H9 (cell line): ENCODE measurements at regions not wholly inside any gene's neighbourhood (a gene's known extent, or its start where the extent isn't known, plus 50 kb on each side); places are given as distances from the start of the nearest gene placed in this dataset.

Experiments
- DNase-seq: peaks from one replicate; pipeline ENCODE4 v3.0.0-alpha.2; 2017
- H2AFZ ChIP-seq: one replicate; pipeline ENCODE4 v1.6.1; 2013; ENCODE audit warnings: mild to moderate bottlenecking, low read length, control low read depth, moderate library complexity
- H2AK5ac ChIP-seq: 2 replicates; pipeline ENCODE4 v1.6.1; 2013; ENCODE audit warnings: low read length, control low read depth, mixed read lengths; ENCODE audit not compliant: insufficient read length
- H2BK120ac ChIP-seq: one replicate; pipeline ENCODE4 v1.6.1; 2013; ENCODE audit warnings: low read depth, mild to moderate bottlenecking, low read length, control low read depth, inconsistent platforms; ENCODE audit not compliant: poor library complexity, severe bottlenecking
- H2BK12ac ChIP-seq: 2 replicates; pipeline ENCODE4 v1.6.1; 2013; ENCODE audit warnings: low read length, control low read depth, mixed read lengths, low read depth; ENCODE audit not compliant: insufficient read length
- H2BK15ac ChIP-seq: 2 replicates; pipeline ENCODE4 v1.6.1; 2013; ENCODE audit warnings: low read depth, low read length, control low read depth
- H2BK20ac ChIP-seq: one replicate; pipeline ENCODE4 v1.6.1; 2013; ENCODE audit warnings: low read depth, mild to moderate bottlenecking, low read length, control low read depth, inconsistent platforms; ENCODE audit not compliant: poor library complexity, severe bottlenecking
- H2BK5ac ChIP-seq: 2 replicates; pipeline ENCODE4 v1.6.1; 2013; ENCODE audit warnings: low read length, control low read depth, mixed read lengths; ENCODE audit not compliant: insufficient read length
- H3K14ac ChIP-seq: 2 replicates; pipeline ENCODE4 v1.6.1; 2013; ENCODE audit warnings: low read length, control low read depth; ENCODE audit not compliant: insufficient read depth
- H3K18ac ChIP-seq: 2 replicates; pipeline ENCODE4 v1.6.1; 2013; ENCODE audit warnings: low read depth, mild to moderate bottlenecking, mixed read lengths, low read length, control low read depth; ENCODE audit not compliant: insufficient read length
- H3K23ac ChIP-seq: 2 replicates; pipeline ENCODE4 v1.6.1; 2013; ENCODE audit warnings: low read length, control low read depth, mixed read lengths, low read depth; ENCODE audit not compliant: insufficient read length
- H3K23me2 ChIP-seq: 2 replicates; pipeline ENCODE4 v1.6.1; 2013; ENCODE audit warnings: low read depth, mild to moderate bottlenecking, mixed read lengths, low read length, control low read depth; ENCODE audit not compliant: insufficient read length, poor library complexity, severe bottlenecking
- H3K27ac ChIP-seq: 2 replicates; pipeline ENCODE4 v1.5.1; 2013; ENCODE audit warnings: low read length, control low read depth, mixed read lengths, low read depth; ENCODE audit not compliant: insufficient read length
- H3K27me3 ChIP-seq: 2 replicates; pipeline ENCODE4 v1.6.1; 2013; ENCODE audit warnings: low read length, control low read depth, inconsistent platforms; ENCODE audit not compliant: insufficient read depth
- H3K4ac ChIP-seq: 2 replicates; pipeline ENCODE4 v1.6.1; 2013; ENCODE audit warnings: low read depth, mild to moderate bottlenecking, control low read depth, inconsistent platforms, low read length, moderate library complexity
- H3K4me1 ChIP-seq: 2 replicates; pipeline ENCODE4 v1.6.1; 2013; ENCODE audit warnings: low read length, control low read depth, inconsistent platforms; ENCODE audit not compliant: insufficient read depth
- H3K4me2 ChIP-seq: 2 replicates; pipeline ENCODE4 v1.6.1; 2013; ENCODE audit warnings: low read length, control low read depth, mixed read lengths; ENCODE audit not compliant: insufficient read length, insufficient read depth
- H3K56ac ChIP-seq: 2 replicates; pipeline ENCODE4 v1.6.1; 2013; ENCODE audit warnings: low read depth, mild to moderate bottlenecking, mixed read lengths, low read length, control low read depth; ENCODE audit not compliant: insufficient read length
- H3K79me1 ChIP-seq: 2 replicates; pipeline ENCODE4 v1.6.1; 2013; ENCODE audit warnings: low read depth, mild to moderate bottlenecking, moderate library complexity, low read length, control low read depth, inconsistent platforms; ENCODE audit not compliant: insufficient read depth, poor library complexity, severe bottlenecking
- H3K79me2 ChIP-seq: 2 replicates; pipeline ENCODE4 v1.6.1; 2013; ENCODE audit warnings: low read length, control low read depth, inconsistent platforms; ENCODE audit not compliant: insufficient read depth
- H3K9ac ChIP-seq: 2 replicates; pipeline ENCODE4 v1.6.1; 2013; ENCODE audit warnings: low read length, control low read depth, mixed read lengths; ENCODE audit not compliant: insufficient read length; ENCODE audit errors: extremely low read depth
- H3K9me3 ChIP-seq: one replicate; pipeline ENCODE4 v1.6.1; 2013; ENCODE audit warnings: low read depth, low read length, inconsistent platforms; ENCODE audit not compliant: control insufficient read depth
- H3T11ph ChIP-seq: one replicate; pipeline ENCODE4 v1.6.1; 2013; ENCODE audit warnings: mild to moderate bottlenecking, low read length, control low read depth, inconsistent platforms
- H4K20me1 ChIP-seq: one replicate; pipeline ENCODE4 v1.6.1; 2013; ENCODE audit not compliant: control insufficient read depth, insufficient read length, insufficient read depth
- H4K5ac ChIP-seq: 2 replicates; pipeline ENCODE4 v1.6.1; 2013; ENCODE audit warnings: low read depth, mild to moderate bottlenecking, mixed read lengths, low read length, control low read depth; ENCODE audit not compliant: insufficient read length
- H4K8ac ChIP-seq: replicated peaks from 2 replicates; pipeline ENCODE4 v1.6.1; 2013; ENCODE audit warnings: low read length, control low read depth, mixed read lengths, low read depth; ENCODE audit not compliant: insufficient read length
- H4K91ac ChIP-seq: 2 replicates; pipeline ENCODE4 v1.6.1; 2013; ENCODE audit warnings: low read depth, mild to moderate bottlenecking, moderate library complexity, mixed read lengths, low read length, control low read depth; ENCODE audit not compliant: insufficient read length
- H3K27ac Mint-ChIP-seq, 3 experiments: 2 replicates in 2 of 3; 3 replicates in 1 of 3; pipeline ENCODE4 v1.8.0; 2020 to 2021; ENCODE audit warnings: mixed read lengths in 3 of 3, mild to moderate bottlenecking in 1 of 3, moderate library complexity in 1 of 3
- H3K27me3 Mint-ChIP-seq: 2 replicates; pipeline ENCODE4 v1.8.0; 2021; ENCODE audit warnings: low read depth, mild to moderate bottlenecking, moderate library complexity, mixed read lengths
- H3K36me3 Mint-ChIP-seq, 3 experiments: 2 replicates in 2 of 3; 3 replicates in 1 of 3; pipeline ENCODE4 v1.8.0; 2020 to 2021; ENCODE audit warnings: low read depth in 3 of 3, mixed read lengths in 3 of 3; ENCODE audit not compliant: insufficient read depth in 1 of 3
- H3K4me1 Mint-ChIP-seq, 2 experiments: 2 replicates each; pipeline ENCODE4 v1.8.0; 2020; ENCODE audit warnings: mixed read lengths in 2 of 2
- H3K4me3 Mint-ChIP-seq, 2 experiments: 2 replicates in 1 of 2; 3 replicates in 1 of 2; pipeline ENCODE4 v1.8.0; 2020 to 2021; ENCODE audit warnings: mild to moderate bottlenecking in 2 of 2, mixed read lengths in 2 of 2, moderate library complexity in 1 of 2
- H3K9me3 Mint-ChIP-seq, 2 experiments: 2 replicates in 1 of 2; 3 replicates in 1 of 2; pipeline ENCODE4 v1.8.0; 2020; ENCODE audit warnings: mild to moderate bottlenecking in 2 of 2, mixed read lengths in 2 of 2, moderate library complexity in 1 of 2
- CTCF ChIP-seq: fragments of 200-600 bp; sonication (generic); conservative IDR thresholded peaks from 3 replicates; pipeline ENCODE4 v1.8.0; 2021; ENCODE audit warnings: antibody characterized with exemption, mild to moderate bottlenecking

GRCh38 chr1:189206617-189207016 is 1271.0 kb downstream of the BRINP3 start:
- H3K79me1 ChIP-seq, result no peaks in the 10 kb centered on the region
- no peak overlapping the region for H2BK5ac ChIP-seq
- H3K9me3 Mint-ChIP-seq, result peaks cover 6 to 9% of the 10 kb centered on the region in 2 experiments; a peak in 3 of 5 replicates
- H2BK20ac ChIP-seq, result no peak overlapping the region
- H3K9me3 ChIP-seq, result no peaks in the 10 kb centered on the region
- no peak for TF ChIP-seq CTCF
- peaks cover 0 to 7% (median 0%) of the 10 kb centered on the region in 3 experiments; a peak in 3 of 7 replicates for H3K36me3 Mint-ChIP-seq
- H3K23ac ChIP-seq, result no peak overlapping the region
- no peak overlapping the region for H3T11ph ChIP-seq
- H3K14ac ChIP-seq, result no peak overlapping the region
- no peak overlapping the region for H3K4me3 Mint-ChIP-seq
- H3K18ac ChIP-seq, result no peak overlapping the region
- H3K23me2 ChIP-seq, result no peaks in the 10 kb centered on the region
- H2BK15ac ChIP-seq, result no peak overlapping the region
- H4K91ac ChIP-seq, result no peak overlapping the region
- H3K4ac ChIP-seq, result no peak overlapping the region
- no peak overlapping the region for H4K8ac ChIP-seq
- H3K27me3 ChIP-seq, result no peaks in the 10 kb centered on the region
- H2BK12ac ChIP-seq, result no peak overlapping the region
- no peak overlapping the region for H3K27ac ChIP-seq
- no peak overlapping the region for H2AK5ac ChIP-seq
- H3K56ac ChIP-seq, result no peak overlapping the region
- no peak overlapping the region for H2BK120ac ChIP-seq
- H4K5ac ChIP-seq, result no peak overlapping the region
- no peaks in the 10 kb centered on the region for H3K79me2 ChIP-seq
- DNase-seq, result no peak
- no peaks in the 10 kb centered on the region for H4K20me1 ChIP-seq
- H3K4me1 Mint-ChIP-seq, result no peaks in the 10 kb centered on the region
- H3K27ac Mint-ChIP-seq, result no peak overlapping the region
- no peak overlapping the region for H3K4me2 ChIP-seq
- H3K27me3 Mint-ChIP-seq, result no peaks in the 10 kb centered on the region
- no peaks in the 10 kb centered on the region for H3K4me1 ChIP-seq
- no peak overlapping the region for H3K9ac ChIP-seq
- no peak overlapping the region for H2AFZ ChIP-seq
